Chondrocyte (in vitro differentiated cells): ENCODE measurements at regions not wholly inside any gene's neighbourhood (a gene's known extent, or its start where the extent isn't known, plus 50 kb on each side); places are given as distances from the start of the nearest gene placed in this dataset.

Source experiments
- DNase-seq: peaks from one replicate; pipeline ENCODE4 v3.0.0; 2021; ENCODE audit warnings: mixed read lengths, low spot score
- H3K27ac Mint-ChIP-seq: one replicate; pipeline ENCODE4 v1.8.0; 2021; ENCODE audit warnings: mild to moderate bottlenecking, moderate library complexity, mixed read lengths; ENCODE audit not compliant: unreplicated experiment
- H3K27me3 Mint-ChIP-seq: 2 replicates; pipeline ENCODE4 v1.8.0; 2021; ENCODE audit warnings: low read depth, mixed read lengths
- H3K36me3 Mint-ChIP-seq: 2 replicates; pipeline ENCODE4 v1.8.0; 2021; ENCODE audit warnings: low read depth, mixed read lengths
- H3K4me1 Mint-ChIP-seq: 2 replicates; pipeline ENCODE4 v1.8.0; 2021; ENCODE audit warnings: low read depth, mild to moderate bottlenecking, mixed read lengths
- H3K4me3 Mint-ChIP-seq: one replicate; pipeline ENCODE4 v1.8.0; 2021; ENCODE audit warnings: mild to moderate bottlenecking, moderate library complexity, mixed read lengths; ENCODE audit not compliant: unreplicated experiment
- H3K9me3 Mint-ChIP-seq: 2 replicates; pipeline ENCODE4 v1.8.0; 2021; ENCODE audit warnings: low read depth, mixed read lengths
- CTCF ChIP-seq: fragments of 200-600 bp; sonication (generic); IDR thresholded peaks from 2 replicates; pipeline ENCODE4 v1.5.0; 2021; ENCODE audit warnings: antibody characterized with exemption, mild to moderate bottlenecking, moderate library complexity

- no peak for DNase-seq
- TF ChIP-seq CTCF, result no peak
- H3K27ac Mint-ChIP-seq, result no peak overlapping the region
- no peaks in the 10 kb centered on the region for H3K9me3 Mint-ChIP-seq
- no peaks in the 10 kb centered on the region for H3K36me3 Mint-ChIP-seq
- H3K27me3 Mint-ChIP-seq, result peaks cover 9% of the 10 kb centered on the region
- no peak overlapping the region for H3K4me3 Mint-ChIP-seq
- no peaks in the 10 kb centered on the region for H3K4me1 Mint-ChIP-seq
These were observed 86.1 kb upstream of the HIVEP3 start for GRCh38 chr1:42004860-42005259.

- Mint-ChIP-seq H3K4me1 (no peaks in the 10 kb centered on the region), H3K36me3 (no peaks in the 10 kb centered on the region), H3K27ac (no peak overlapping the region), H3K4me3 (no peak overlapping the region), H3K27me3 (peaks cover 12% of the 10 kb centered on the region), H3K9me3 (no peaks in the 10 kb centered on the region)
- TF ChIP-seq CTCF, result no peak
- DNase-seq, result no peak
These were observed 85.6 kb upstream of the HIVEP3 start for GRCh38 chr1:42004322-42004721.

GRCh38 chr1:42003433-42003832 lies 84.7 kb upstream of the HIVEP3 start:
- no peak for DNase-seq
- Mint-ChIP-seq H3K36me3 (no peaks in the 10 kb centered on the region), H3K4me3 (no peak overlapping the region), H3K27me3 (peaks cover 9% of the 10 kb centered on the region), H3K27ac (no peak overlapping the region), H3K4me1 (no peaks in the 10 kb centered on the region), H3K9me3 (no peaks in the 10 kb centered on the region)
- TF ChIP-seq CTCF, result no peak

DNA sequence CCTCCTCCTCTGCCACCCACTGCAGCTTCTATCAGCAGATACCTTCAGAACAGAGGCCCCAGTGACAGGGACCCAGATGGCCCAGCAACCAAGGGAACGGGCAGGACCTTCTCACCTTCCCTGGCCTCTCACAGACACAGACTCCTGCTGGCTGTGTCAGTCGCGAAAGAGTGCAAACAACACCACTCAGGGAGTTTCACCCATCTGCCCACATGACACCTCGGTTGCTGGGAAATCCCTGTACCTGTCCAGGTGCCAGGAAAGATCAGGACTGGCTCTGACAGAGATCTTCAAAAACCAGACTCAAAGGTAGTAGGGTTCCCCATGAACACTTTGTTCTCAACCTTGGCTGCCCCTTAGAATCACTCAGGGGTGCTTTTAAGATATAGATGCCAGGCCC lies 83.5 kb upstream of the HIVEP3 start:
- no peak for DNase-seq
- no peaks in the 10 kb centered on the region for H3K36me3 Mint-ChIP-seq
- H3K4me3 Mint-ChIP-seq, result no peak overlapping the region
- H3K4me1 Mint-ChIP-seq, result no peaks in the 10 kb centered on the region
- H3K27ac Mint-ChIP-seq, result no peak overlapping the region
- TF ChIP-seq CTCF, result no peak
- no peaks in the 10 kb centered on the region for H3K9me3 Mint-ChIP-seq
- H3K27me3 Mint-ChIP-seq, result peaks cover 7% of the 10 kb centered on the region

DNA sequence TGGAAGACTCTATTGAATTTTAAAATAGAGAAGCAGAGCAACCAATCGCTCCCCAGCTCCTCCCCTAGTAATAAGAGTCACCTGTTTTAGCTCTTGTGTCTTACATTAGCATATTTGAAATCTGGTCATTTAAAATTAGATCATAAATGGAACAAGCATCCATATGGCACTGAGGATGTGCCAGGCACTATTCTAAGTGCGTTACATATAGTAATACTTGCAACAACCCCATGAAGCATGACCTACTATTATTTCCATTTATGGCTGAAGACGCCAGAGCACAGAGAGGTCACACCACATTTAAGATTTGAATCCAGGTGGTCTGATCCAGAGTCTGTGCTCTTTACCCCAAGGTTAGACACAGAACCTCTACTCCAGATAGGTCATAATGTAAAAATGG lies 82.0 kb upstream of the HIVEP3 start:
- no peaks in the 10 kb centered on the region for H3K4me1 Mint-ChIP-seq
- H3K4me3 Mint-ChIP-seq, result no peak overlapping the region
- H3K27ac Mint-ChIP-seq, result no peak overlapping the region
- no peaks in the 10 kb centered on the region for H3K36me3 Mint-ChIP-seq
- TF ChIP-seq CTCF, result no peak
- DNase-seq, result no peak
- H3K27me3 Mint-ChIP-seq, result peaks cover 6% of the 10 kb centered on the region
- no peaks in the 10 kb centered on the region for H3K9me3 Mint-ChIP-seq
